CD4-positive, alpha-beta T cell treated with Interferon gamma for 1 hour (primary cell): ENCODE measurements at regions not wholly inside any gene's neighbourhood (a gene's known extent, or its start where the extent isn't known, plus 50 kb on each side); places are given as distances from the start of the nearest gene placed in this dataset.
"Not testable (repeated sequence)": the region's sequence is repeated elsewhere in the genome, so short reads cannot be mapped to it uniquely, and the experiment has no call there.

ENCODE experiments used
- DNase-seq: peaks from one replicate; pipeline ENCODE4 v3.0.0-alpha.2; 2020

GRCh38 chr5:36786448-36787012, 90.0 kb upstream of the NIPBL start:
- no peak for DNase-seq

- DNase-seq, result no peak
Measured at GRCh38 chr5:36787365-36788093, 89.0 kb upstream of the NIPBL start.

- no peak for DNase-seq
Measured at GRCh38 chr5:36790847-36791246, 85.7 kb upstream of the NIPBL start.

- no peak for DNase-seq
Measured at GRCh38 chr5:36792560-36793180, 83.9 kb upstream of the NIPBL start.

- DNase-seq, result no peak
Measured at GRCh38 chr5:36795366-36795765, 81.2 kb upstream of the NIPBL start.

- DNase-seq, result no peak
Measured at GRCh38 chr5:36796155-36796554, 80.4 kb upstream of the NIPBL start.

- DNase-seq, result no peak
Measured at GRCh38 chr5:36801523-36801922, 75.0 kb upstream of the NIPBL start.

- no peak for DNase-seq
Measured at GRCh38 chr5:36802187-36802586, 74.4 kb upstream of the NIPBL start.

- DNase-seq, result not testable (repeated sequence)
Measured at GRCh38 chr5:36813249-36813648, 63.3 kb upstream of the NIPBL start.

GRCh38 chr5:36815871-36816270, 60.7 kb upstream of the NIPBL start:
- DNase-seq, result no peak

GRCh38 chr5:36820900-36821299, 55.7 kb upstream of the NIPBL start:
- DNase-seq, result no peak

- DNase-seq, result no peak
Measured at GRCh38 chr5:36826694-36827093, 49.9 kb upstream of the NIPBL start.
